Endothelial cell of umbilical vein (primary cell): ENCODE measurements at regions not wholly inside any gene's neighbourhood (a gene's known extent, or its start where the extent isn't known, plus 50 kb on each side); places are given as distances from the start of the nearest gene placed in this dataset.

Experiments used
- CTCF ChIP-seq, 2 donors: IDR thresholded peaks; 1 replicate in 1 of 2; 2 replicates in 1 of 2; pipeline ENCODE4 v1.5.1; 2011; ENCODE audit warnings: low read length in 2 of 2, mild to moderate bottlenecking in 2 of 2, moderate library complexity in 2 of 2, control low read depth in 1 of 2, inconsistent platforms in 1 of 2, low read depth in 1 of 2; ENCODE audit not compliant: insufficient read depth in 1 of 2; ENCODE audit errors: extremely low read depth in 1 of 2
- EZH2 ChIP-seq: IDR thresholded peaks from 2 replicates; pipeline ENCODE4 v1.6.1; 2012; ENCODE audit warnings: borderline replicate concordance, low read depth, mild to moderate bottlenecking, moderate library complexity, low read length, inconsistent platforms; ENCODE audit not compliant: severe bottlenecking
- FOS ChIP-seq: IDR thresholded peaks from 2 replicates; pipeline ENCODE4 v1.6.1; 2011; ENCODE audit warnings: mild to moderate bottlenecking, low read length, moderate library complexity, borderline replicate concordance; ENCODE audit not compliant: insufficient read depth
- GATA2 ChIP-seq: IDR thresholded peaks from 2 replicates; pipeline ENCODE4 v1.7.0; 2011; ENCODE audit warnings: low read depth, mild to moderate bottlenecking, moderate library complexity, mixed read lengths, low read length; ENCODE audit not compliant: insufficient read length, insufficient read depth
- JUN ChIP-seq: IDR thresholded peaks from 2 replicates; pipeline ENCODE4 v1.6.1; 2011; ENCODE audit warnings: borderline replicate concordance, low read depth; ENCODE audit not compliant: insufficient read length, insufficient read depth
- MAX ChIP-seq: IDR thresholded peaks from 2 replicates; pipeline ENCODE4 v1.6.1; 2011; ENCODE audit not compliant: insufficient read depth, insufficient read length
- POLR2A ChIP-seq: IDR thresholded peaks from 2 replicates; pipeline ENCODE4 v1.6.1; 2012; ENCODE audit warnings: low read depth, mild to moderate bottlenecking, control low read depth, low read length
- POLR2AphosphoS5 ChIP-seq: IDR thresholded peaks from 2 replicates; pipeline ENCODE4 v1.6.1; 2012; ENCODE audit warnings: low read depth, mild to moderate bottlenecking, control low read depth, low read length, moderate library complexity; ENCODE audit not compliant: insufficient read depth

GRCh38 chr6:33967265-33967767 lies 163.5 kb upstream of the MLN start:
- no peak for TF ChIP-seq CTCF (IDR thresholded peaks at IDR 0.05; ENCODE audit: extremely low read depth in 1 of 2, insufficient read depth in 1 of 2, low read depth in 1 of 2, low read length in 2 of 2)
- no peak for TF ChIP-seq POLR2AphosphoS5
- no peak for TF ChIP-seq POLR2A
- TF ChIP-seq FOS: no peak
- no peak for TF ChIP-seq EZH2
- TF ChIP-seq JUN: no peak
- TF ChIP-seq MAX: no peak
- TF ChIP-seq GATA2: no peak
